GM19467 (cell line): ENCODE measurements at regions not wholly inside any gene's neighbourhood (a gene's known extent, or its start where the extent isn't known, plus 50 kb on each side); places are given as distances from the start of the nearest gene placed in this dataset.
"Not testable (repeated sequence)": the region's sequence is repeated elsewhere in the genome, so short reads cannot be mapped to it uniquely, and the experiment has no call there.

Source experiments
- ATAC-seq: cut with Tn5 transposase; IDR thresholded peaks from one replicate; pipeline ENCODE4 v1.9.1; 2021; ENCODE audit warnings: mild to moderate bottlenecking, moderate library complexity; ENCODE audit not compliant: unreplicated experiment

DNA sequence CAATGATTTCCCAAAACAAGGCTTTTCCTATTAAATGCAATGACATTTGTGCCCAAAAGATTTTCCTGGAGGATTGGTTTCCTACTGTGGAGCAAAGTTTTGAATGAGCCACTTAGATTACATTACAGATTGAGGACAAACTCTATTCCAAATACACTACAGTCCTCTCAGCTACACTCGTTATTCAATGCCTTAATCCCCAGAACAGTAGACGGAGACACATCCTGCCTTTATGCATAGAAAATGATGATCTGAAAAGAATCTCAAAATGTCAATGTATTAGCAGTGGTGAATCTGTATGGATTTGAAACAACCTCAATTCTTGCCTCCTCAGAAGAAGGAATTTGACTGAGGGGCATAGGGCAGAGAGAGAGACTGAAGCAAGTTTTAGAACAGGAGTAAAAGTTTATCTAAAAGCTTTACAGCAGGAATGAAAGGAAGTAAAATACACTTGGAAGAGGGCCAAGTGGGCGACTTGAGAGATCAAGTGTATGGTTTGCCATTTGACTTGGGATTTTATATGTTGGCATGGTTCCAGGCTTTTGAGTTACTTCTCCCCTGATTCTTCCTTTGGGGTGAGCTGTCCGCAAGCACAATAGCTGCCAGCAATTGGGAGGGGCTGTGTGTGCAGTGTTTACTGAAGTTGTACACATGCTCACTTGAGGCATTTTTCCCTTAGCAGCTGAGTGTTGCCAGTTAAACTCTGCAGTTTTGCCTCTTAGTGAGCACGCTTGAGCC is 891.9 kb upstream of the MBL2 start:
- no peak for ATAC-seq

DNA sequence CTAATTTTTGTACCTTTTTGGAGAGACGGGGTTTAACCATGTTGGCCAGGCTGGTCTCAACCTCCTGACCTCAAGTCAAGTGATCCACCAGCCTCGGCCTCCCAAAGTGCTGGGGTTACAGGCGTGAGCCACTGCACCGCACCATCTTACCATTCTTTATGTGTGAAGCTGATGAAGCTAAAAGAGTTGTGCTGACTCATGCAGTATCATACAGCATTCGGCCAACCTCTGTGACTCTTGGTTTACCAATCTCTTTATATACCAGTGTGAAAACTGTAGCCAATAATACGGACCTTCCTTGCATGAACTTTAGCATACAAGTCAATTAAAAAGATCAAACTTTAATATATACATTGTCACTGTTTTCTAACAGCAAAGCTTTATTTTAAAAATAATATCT is 878.2 kb upstream of the MBL2 start:
- no peak for ATAC-seq

DNA sequence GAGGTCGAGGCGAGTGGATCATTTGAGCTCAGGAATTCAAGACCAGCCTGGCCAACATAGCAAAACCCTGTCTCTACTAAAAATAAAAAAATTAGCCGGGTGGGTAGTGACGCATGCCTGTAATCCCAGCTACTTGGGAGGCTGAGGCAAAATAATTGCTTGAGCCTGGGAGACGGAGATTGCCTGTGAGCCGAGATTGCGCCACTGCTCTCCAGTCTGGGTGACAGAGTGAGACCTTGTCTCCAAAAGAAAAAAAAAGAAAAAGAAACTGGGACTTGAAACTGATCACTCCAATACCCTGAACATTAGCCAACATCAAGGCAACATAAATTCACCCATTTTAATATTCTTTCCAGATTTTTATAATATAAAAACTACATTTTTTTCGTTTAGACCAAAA is 874.6 kb upstream of the MBL2 start:
- ATAC-seq = not testable (repeated sequence)

DNA sequence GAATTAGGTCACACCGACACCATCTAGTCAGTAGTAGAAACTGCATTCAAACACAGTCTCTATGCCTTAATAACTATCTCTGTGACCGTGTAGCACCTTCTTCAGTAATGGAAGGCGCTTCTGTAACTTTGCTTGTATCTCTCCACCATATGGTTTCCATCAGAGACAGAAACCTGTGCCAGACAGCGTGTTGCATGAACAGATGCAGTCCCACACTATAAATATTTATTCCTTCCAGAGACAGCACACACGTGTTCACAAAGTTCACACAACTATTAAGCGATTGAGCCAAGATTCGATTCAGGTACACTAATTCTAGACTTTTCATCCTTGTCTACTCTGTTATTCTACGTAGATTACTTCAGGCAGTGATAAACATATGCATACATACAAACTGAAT is 873.9 kb upstream of the MBL2 start:
- ATAC-seq = no peak

DNA sequence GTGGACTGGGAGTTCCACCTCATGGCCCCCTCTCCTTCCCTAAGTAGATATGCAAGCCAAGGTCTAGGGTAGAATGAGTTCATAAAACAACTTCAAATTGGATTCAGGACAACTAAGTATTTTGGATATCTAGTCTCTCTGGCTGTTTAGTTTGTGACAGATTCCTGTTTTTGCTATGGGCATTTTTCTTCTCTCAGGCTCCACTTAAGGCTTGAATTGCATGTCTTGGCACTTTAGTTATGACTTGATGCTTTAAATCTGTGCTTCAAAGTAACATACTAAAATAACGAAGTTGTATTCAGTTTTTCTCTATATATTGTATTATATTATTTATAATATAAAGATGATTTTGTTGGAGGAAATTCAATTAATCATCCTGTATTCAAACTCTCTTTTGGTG is 873.4 kb upstream of the MBL2 start:
- ATAC-seq = no peak

DNA sequence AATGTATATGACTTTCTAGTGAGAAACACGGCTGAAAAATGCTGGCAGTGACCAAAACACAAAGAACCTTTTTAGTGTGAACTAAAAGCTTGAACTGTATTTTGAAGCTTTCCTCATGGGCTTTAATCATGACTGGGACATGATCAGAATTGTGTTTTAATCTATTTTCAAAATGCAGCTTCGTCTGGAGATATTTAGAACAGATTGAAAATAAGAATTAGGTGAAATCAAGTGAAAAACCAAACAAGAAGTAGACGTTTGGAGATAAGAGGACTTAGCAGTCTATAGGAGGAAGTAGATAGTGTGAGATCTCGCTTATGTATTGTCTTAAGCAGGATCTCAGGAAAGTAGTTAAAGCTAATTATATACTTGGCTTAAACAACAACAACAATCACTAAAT is 865.4 kb upstream of the MBL2 start:
- ATAC-seq = no peak

DNA sequence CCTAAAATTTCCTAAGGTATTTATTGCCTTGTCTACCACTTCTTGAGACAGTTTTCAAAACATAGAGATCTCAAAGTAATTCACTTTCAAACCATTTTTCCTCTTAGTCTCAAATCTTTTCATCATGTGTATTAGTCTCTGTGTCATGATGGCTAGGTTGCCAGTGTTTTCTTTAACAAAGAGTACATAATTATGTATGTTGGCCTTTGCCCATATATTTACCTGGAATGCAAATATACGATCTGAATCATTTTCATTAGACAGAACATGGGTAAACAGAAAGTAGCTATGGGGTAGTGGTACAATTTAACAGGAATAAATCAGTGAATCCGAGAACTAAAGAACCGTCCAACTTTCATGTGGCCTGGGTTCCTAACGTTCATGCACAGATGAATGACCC is 852.1 kb upstream of the MBL2 start:
- no peak for ATAC-seq

DNA sequence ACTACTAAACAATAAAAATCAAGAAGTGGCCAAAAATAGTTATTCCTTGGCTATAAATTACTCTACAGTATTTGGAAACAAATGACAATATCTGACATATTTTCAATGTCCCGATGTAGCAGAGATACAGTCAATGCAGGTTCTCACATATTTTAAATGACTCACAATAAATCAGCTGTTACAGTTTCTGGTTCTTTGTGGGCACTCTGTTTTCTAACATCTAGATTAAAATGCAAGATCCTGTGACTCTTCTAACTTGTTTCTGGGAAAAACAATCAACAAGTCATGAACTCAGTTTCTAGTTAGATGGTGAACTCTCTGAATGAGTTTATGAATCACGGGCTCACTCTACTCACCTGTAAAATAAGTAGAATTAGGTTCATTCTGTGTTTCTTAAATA is 849.6 kb upstream of the MBL2 start:
- ATAC-seq = no peak

DNA sequence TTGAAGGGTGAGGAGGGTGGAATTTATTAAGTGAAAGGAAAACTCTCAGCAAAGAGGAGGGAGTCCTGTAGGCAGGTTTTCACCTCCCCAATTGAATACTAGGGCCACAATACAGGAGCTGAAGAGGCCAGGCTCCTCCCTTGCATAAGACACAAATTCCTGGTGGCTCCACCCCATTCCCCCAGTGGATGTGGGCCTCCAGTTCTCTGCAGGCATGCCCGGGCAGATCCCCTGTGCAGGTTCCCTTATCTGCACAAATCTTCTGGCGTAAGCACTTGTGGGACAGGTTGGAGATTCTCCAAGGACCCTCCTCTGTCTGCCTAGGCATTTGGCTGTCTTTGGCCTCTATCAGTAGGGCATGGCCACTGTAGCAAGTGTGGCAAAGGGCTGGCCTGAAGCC is 847.1 kb upstream of the MBL2 start:
- no peak for ATAC-seq

DNA sequence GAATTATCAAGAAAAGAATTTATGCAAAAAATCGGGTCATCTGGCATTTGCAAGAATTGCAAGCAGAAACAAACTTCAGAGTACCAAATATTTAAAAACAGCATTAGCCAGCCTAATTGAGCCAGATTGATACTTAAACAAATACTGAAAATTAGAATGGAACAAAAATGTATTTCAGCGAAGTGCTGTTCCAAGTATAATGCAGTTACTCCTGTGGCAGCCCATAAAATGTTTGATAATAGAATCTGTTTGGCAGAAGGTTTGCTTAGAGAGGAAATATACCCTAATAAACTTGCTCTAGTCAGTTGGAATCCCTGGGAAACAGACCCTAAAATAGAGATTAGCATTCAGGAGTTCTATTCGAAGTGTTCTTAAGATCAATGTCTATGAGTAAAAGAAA is 835.1 kb upstream of the MBL2 start:
- ATAC-seq = no peak

DNA sequence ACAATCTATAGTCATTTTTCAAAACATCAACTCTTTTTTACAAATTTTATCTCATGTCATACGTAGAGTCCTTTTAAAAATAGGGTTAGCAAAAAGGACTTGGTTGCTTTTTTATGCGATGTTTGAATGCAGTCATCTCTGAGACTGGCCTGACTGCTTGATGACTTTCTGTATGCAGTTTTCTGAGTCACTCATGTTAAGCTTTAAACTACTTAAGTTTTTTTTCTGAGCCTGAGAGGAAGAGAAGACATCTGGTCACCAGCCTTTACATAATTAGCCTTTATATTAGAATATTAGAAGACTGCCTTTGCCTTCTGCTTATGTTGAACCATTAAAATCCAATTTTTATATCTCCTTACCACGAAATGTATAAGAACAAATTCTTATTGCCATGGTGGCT is 834.4 kb upstream of the MBL2 start:
- ATAC-seq = no peak

DNA sequence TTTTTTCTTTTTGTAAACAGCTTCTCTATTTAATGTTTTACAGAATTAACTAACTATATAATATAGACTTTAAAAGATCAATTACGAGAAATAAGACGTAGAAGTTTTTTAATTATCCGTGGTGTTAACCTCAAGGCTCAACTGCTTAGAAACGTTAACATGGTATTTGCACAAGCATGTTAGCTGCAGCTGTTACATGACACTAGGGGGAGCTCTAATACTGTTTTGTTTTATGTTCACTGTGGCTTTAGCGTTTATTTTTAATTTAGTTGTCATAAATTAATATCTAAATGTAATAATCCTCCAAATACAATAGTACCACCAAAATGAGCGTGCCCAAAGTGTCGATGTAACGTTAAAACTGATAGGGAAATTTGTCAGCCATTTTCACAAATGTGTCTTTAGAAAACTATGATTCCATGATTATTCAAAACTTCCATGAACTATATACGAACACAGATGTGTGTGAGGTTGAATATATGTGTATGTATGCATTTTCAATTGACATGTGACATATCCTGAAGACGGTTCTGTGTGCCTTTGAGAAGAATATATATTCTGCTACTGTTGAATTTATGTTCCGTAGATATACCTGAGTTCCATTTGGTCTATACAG is 828.8 kb upstream of the MBL2 start:
- ATAC-seq = peak; percentile 76

DNA sequence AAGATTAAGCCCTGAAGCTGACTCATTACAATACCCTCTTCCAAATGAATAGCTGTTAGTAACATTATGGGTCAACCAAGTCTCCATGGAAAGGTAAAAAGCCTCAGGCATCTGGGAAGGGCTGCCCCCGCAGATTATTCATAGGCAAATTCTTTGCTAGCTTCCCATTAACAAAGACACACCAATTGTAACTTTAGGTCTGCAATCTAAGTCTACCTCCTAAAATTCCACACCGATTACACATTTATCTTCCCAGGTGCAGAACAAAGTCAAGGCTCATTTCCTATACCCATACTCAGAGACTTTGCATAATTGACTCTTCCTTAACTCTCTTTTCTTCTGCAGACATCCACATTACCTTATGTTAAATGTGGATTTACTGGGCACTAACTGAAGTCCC is 826.3 kb upstream of the MBL2 start:
- ATAC-seq = no peak

DNA sequence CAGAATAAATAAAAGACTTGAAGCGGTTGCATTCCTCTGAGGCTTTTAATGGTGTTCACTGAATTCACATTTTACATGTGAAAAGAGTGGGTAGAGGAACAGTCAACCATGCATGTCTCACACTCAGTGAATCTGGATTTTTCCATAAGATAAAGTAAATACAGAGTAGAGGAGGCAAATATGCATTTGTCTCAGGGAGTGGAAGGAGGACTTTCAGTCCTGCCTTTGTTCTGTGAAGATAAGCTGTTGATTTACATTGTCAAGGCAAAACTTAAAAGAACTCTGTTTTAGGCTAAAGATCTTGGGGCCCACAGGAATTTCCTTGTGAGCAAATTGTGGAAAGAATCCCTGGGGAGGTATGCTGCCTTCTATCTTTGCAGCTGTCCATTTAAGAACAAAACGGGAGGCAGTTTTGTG is 825.3 kb upstream of the MBL2 start:
- no peak for ATAC-seq

DNA sequence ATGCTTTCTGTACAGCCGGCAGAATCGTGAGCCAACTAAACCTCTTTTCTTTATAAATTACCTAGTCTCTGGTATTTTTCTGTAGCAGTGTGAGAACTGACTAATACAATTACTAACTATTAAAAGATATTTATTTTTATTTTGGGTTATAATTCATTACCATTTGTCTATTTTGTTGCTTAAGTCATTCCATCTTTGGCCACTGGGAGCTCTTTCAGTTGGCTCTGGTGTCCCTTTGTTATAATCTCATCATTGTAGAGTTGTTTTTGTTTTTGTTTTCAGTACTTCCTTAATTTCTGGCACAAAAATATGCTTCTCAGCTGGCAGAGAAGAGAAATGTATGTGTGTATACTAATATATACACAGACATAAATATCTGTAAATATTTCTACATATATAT is 807.9 kb upstream of the MBL2 start:
- ATAC-seq = no peak

DNA sequence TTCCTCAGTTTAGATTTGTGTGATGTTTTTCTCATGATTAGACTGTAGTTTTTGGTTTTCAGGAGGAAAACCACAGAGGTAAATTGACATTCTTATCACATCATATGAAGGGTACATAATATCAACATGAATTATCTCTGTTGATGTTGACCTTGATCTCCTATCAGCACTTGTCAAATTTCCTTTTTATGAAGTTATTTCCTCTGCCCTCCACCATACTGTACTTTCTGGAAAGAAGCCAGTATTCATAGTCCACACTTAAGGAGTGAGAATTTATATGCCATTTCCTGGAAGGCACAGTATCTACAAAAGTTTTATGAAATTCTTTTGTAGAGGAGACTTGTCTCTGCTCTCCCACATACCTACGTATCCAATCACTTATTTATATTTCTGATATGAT is 807.2 kb upstream of the MBL2 start:
- ATAC-seq = no peak

DNA sequence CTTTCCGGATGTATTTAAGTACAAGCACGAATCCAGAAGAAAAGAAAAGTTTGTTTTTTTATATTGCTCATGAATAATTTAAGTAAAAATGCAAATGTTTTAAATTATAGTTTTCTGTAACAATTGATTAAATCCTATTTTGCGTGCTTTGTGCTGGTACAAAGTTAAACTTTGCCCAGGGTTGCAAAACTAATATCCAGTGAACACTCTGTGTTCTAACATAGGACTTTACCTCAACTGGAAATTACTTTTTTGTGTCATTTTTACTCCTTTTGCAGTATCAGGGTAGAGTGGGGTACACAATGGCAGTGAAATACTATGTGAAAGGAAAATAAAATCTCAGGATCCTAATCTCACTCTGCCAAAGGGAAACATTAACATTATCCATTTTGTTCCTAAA is 801.4 kb upstream of the MBL2 start:
- no peak for ATAC-seq

DNA sequence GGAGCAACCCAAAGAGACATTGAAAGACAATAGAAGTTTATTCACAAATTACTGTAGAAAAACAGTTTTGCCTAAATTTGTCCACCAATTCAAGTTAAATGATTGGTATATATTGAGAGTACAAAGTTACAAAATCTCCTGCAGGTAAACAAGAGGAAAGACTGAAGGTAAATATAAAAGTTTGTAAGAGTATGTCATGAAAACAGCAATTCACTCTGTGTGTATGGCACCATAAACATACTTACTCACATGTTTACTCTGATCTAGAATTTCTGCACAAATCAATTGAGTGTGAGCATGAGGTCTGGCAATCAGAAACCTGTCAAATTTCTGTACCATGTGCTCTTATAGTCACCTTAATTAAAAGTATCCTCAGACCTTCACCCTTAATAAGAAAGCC is 800.9 kb upstream of the MBL2 start:
- no peak for ATAC-seq

DNA sequence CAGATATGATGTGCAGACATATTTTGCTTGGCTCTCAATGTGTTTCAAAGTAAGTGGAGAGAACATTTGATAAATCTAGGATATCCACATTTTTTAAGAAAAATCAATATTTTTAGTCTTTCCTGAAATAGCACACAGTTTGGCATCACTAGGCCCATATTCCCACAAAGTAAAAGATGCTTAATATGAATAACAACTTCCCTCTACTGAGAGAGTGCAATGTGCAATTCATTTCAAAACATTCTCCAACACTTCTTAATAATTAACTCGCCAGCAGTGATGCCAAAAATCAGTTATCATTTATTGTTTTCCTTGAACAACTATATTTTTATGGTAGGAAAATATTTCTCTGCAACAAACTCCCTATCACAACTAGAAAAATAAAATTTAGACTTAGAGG is 800.2 kb upstream of the MBL2 start:
- ATAC-seq = no peak

DNA sequence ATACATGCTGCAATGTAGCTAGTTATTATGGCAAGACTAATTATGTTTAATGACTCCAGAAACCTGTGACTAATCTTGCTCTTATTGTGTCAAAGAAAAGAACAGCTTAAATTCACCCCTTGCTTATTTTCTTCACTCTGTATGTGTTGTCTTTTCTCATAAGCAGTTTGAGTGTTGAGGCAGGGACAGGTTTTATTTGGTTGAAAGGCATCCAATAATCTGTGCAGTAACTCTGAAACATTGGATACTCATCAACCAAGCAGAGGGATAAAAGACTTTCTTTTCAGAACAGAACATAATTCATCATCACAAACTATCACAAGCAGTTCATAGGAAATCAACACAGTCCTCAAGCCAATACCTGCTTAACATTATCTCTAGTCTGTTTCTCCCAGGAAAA is 797.6 kb upstream of the MBL2 start:
- no peak for ATAC-seq

DNA sequence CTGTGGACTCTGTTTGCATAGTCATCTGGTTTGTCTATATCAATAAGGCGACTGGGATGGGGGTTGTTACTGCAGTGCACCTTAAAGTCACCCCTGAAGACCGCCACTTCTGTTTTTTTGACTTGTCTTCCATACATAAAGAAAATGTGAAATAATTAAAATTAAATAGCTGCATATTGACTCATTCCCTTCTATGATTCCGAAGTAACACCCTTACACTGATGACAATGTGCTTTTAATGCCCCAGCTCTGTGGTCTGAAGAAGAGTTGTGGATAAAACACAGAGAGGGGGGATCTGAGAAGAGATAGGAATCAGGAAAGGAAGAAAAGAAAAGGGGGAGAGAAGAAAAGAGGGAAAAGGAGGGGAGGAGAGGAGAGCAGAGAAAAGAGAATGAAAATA is 796.9 kb upstream of the MBL2 start:
- no peak for ATAC-seq

DNA sequence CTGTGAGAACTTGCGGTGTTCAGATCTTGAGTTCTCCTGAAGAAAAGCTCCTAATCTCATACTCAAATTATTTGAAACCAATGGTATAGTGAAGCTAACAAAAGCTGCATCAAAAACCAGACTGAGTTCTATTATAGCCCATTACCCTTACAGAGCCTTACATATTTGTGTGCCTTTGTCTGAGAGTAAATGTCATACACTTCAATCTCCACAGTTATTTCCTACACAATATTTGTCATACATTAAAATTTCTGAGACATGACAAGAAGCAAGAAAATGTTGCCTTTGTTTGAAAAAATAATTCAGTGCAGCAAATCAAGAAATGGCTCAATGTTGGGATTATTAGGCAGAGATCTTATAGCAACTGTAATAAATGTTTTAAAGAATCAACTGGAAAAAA is 776.1 kb upstream of the MBL2 start:
- ATAC-seq = no peak

DNA sequence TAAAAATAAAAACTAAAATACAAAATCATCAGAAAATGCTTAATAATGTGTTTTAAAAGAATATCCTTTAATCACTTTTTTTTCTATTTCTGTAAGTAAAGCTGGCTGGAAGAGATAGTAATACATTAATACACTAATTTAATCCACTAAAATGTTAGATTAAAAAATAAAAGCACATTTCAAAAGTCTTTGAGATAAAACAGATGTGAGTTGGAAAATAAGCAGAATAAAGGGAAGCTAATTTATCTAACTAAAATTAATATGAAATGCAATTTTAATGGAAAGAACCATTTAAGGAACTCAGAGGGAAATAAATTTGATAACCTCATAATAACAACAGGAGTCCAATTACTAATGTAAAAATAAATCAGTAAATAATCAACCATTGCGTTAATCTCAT is 774.8 kb upstream of the MBL2 start:
- ATAC-seq = no peak
